BLaER1 (cell line): ENCODE measurements at regions not wholly inside any gene's neighbourhood (a gene's known extent, or its start where the extent isn't known, plus 50 kb on each side); places are given as distances from the start of the nearest gene placed in this dataset.
A peak's percentile ranks its signal among the peaks of the same experiment; 100 is the strongest.
"Not testable (repeated sequence)": the region's sequence is repeated elsewhere in the genome, so short reads cannot be mapped to it uniquely, and the experiment has no call there.

Experiments
- H3K27ac ChIP-seq: shearing (Covaris generic); formaldehyde crosslinking; 2 replicates; pipeline ENCODE4 v1.8.1; 2022
- H3K27me3 ChIP-seq: shearing (Covaris generic); formaldehyde crosslinking; 2 replicates; pipeline ENCODE4 v1.8.1; 2022
- H3K36me3 ChIP-seq: shearing (Covaris generic); formaldehyde crosslinking; 2 replicates; pipeline ENCODE4 v1.8.1; 2022
- H3K4me1 ChIP-seq: shearing (Covaris generic); formaldehyde crosslinking; 2 replicates; pipeline ENCODE4 v1.8.1; 2022
- H3K4me2 ChIP-seq: shearing (Covaris generic); formaldehyde crosslinking; 2 replicates; pipeline ENCODE4 v1.8.1; 2022
- H3K4me3 ChIP-seq: shearing (Covaris generic); formaldehyde crosslinking; 2 replicates; pipeline ENCODE4 v1.8.1; 2022
- H3K9ac ChIP-seq: shearing (Covaris generic); formaldehyde crosslinking; 2 replicates; pipeline ENCODE4 v1.8.1; 2022
- H3K9me3 ChIP-seq: shearing (Covaris generic); formaldehyde crosslinking; 2 replicates; pipeline ENCODE4 v1.8.1; 2022
- H4K20me1 ChIP-seq: shearing (Covaris generic); formaldehyde crosslinking; 2 replicates; pipeline ENCODE4 v1.8.1; 2022
- Cebpa-rat ChIP-seq: shearing (Covaris generic); IDR thresholded peaks from 2 replicates; pipeline ENCODE4 v1.8.1; 2022

DNA sequence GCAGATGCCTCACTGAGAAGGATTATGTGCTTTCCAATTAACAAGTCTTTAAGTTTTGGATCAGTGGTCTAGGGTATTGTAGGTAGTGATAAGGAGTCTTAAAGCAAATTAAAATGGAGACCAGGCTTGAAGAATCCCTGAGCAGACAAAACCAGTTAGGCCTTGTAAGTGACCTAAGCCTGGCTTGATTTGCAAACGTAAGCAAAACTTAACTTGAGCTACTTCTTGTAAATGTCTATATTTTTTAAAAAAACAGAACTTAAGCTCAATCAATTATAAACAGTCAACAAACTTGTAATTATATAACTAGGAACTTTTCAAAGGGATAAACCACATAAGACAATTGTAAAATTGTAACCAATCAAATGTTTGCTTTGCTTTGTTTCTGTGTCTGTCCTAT lies 72.7 kb upstream of the NALF2 start:
- TF ChIP-seq Cebpa-rat = no peak
- Histone ChIP-seq H3K36me3 (no peaks in the 10 kb centered on the region), H3K4me2 (no peak overlapping the region)

DNA sequence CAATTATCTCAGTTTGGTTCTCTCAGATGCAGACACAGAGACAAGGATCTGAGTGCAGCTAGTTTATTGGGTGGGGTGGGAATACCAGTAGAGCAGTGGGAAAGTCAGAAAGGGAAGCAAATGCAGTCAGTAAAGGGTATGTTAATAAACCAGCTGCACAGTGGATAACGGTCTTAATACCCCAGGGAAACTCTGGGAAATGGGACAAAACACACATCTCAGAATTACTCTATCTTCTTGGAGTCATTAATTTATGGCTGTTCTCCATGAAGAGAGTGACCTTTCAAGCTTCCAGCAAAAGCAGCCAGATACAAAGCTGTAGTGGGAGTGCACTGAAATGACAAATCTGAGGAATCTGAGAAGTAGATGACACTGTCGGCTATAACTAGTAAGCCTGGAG lies 73.3 kb upstream of the NALF2 start:
- Histone ChIP-seq H3K9me3 (no peaks in the 10 kb centered on the region), H3K9ac (no peak overlapping the region), H3K4me3 (no peak overlapping the region), H3K4me2 (peak overlapping the region; percentile 6; the same call in 1 of the 2 replicates), H3K36me3 (no peaks in the 10 kb centered on the region), H3K4me1 (no peaks in the 10 kb centered on the region; the same call in 1 of the 2 replicates), H3K27ac (no peak overlapping the region), H4K20me1 (no peaks in the 10 kb centered on the region), H3K27me3 (peaks cover 66% of the 10 kb centered on the region)
- TF ChIP-seq Cebpa-rat = no peak

More for the DNA sequence above, 72.7 kb upstream of the NALF2 start:
- Histone ChIP-seq H3K4me3 (no peak overlapping the region), H3K27ac (no peak overlapping the region), H3K27me3 (peaks cover 60% of the 10 kb centered on the region), H3K9me3 (no peaks in the 10 kb centered on the region), H3K9ac (no peak overlapping the region), H3K4me1 (no peaks in the 10 kb centered on the region; the same call in 1 of the 2 replicates), H4K20me1 (no peaks in the 10 kb centered on the region)

DNA sequence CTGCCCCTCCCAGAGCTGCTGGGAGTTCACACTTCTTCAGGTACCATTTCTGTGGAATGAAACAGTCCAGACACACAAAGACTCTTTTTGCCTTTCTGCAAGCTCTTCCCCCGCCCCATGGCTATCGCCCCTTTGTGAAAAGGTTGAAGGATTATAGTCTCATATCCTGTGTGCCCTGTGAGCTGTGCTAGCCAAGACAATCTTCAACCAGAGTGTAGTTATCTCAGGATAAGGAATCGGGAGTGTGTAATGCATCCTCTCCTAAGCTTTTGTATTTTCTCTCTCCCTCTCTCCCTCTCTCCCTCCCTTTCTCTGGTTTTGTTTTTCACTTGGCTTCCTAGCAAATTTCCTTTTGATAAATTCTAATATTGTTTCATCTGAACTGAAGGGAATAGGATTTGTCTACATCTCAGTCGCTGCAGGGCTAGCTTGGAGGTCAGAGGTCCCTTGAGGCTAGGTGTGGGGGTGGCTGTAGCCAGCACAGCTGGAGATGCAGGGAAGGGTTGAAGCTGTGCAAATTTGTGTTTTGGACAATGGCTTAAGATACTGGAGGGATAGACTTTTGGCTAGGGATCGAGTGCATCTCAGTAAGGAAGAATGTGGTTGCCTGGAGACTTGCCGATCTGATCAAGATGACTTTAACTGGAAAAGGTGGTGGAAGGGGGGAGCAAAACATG lies 74.6 kb upstream of the NALF2 start:
- no peak overlapping the region for H3K9ac ChIP-seq
- no peak for TF ChIP-seq Cebpa-rat
- H3K9me3 ChIP-seq = no peaks in the 10 kb centered on the region
- no peak overlapping the region for H3K27ac ChIP-seq
- no peaks in the 10 kb centered on the region for H4K20me1 ChIP-seq
- H3K4me1 ChIP-seq = no peaks in the 10 kb centered on the region; the same call in 1 of the 2 replicates
- H3K27me3 ChIP-seq = peaks cover 79% of the 10 kb centered on the region
- no peaks in the 10 kb centered on the region for H3K36me3 ChIP-seq
- no peak overlapping the region for H3K4me3 ChIP-seq
- H3K4me2 ChIP-seq = no peak overlapping the region

DNA sequence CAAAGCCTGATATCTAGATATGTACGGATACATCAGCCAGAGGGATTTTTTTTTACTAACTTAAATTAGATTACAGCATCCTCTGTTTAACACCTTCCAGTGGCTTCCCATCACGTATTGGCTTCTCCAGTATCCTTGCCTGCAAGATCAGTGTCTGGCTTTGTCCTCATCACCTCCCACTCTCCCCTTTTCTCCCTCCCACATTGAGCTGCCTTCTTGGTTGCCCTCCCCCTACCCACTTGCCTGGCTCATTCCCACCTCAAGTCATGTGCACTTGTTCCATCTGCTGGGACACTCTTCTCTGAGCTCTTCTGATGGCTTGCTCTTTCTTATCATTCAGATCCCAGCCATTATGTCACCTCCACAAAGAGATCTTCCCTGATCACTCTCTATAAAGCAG lies 75.9 kb upstream of the NALF2 start:
- H3K9ac ChIP-seq = no peak overlapping the region
- no peak overlapping the region for H3K4me2 ChIP-seq
- no peaks in the 10 kb centered on the region for H4K20me1 ChIP-seq
- H3K27ac ChIP-seq = no peak overlapping the region
- 0 out of 2 replicates have a peak, but pooled peaks cover 4% of the 10 kb centered on the region for H3K9me3 ChIP-seq
- no peaks in the 10 kb centered on the region; the same call in 1 of the 2 replicates for H3K4me1 ChIP-seq
- peaks cover 79% of the 10 kb centered on the region for H3K27me3 ChIP-seq
- H3K4me3 ChIP-seq = no peak overlapping the region
- TF ChIP-seq Cebpa-rat = no peak
- H3K36me3 ChIP-seq = no peaks in the 10 kb centered on the region

- TF ChIP-seq Cebpa-rat = no peak
- Histone ChIP-seq H3K27me3 (peaks cover 58% of the 10 kb centered on the region), H3K36me3 (no peaks in the 10 kb centered on the region), H3K9ac (no peak overlapping the region), H3K4me1 (no peaks in the 10 kb centered on the region), H3K4me2 (no peak overlapping the region), H4K20me1 (no peaks in the 10 kb centered on the region), H3K4me3 (no peak overlapping the region), H3K27ac (no peak overlapping the region), H3K9me3 (peaks cover 25% of the 10 kb centered on the region)
These were observed 79.2 kb upstream of the NALF2 start for GRCh38 chrX:69424910-69425309.

- no peak overlapping the region for H3K4me2 ChIP-seq
- no peaks in the 10 kb centered on the region for H3K36me3 ChIP-seq
- no peak overlapping the region for H3K9ac ChIP-seq
- H4K20me1 ChIP-seq = no peaks in the 10 kb centered on the region
- no peak overlapping the region for H3K4me3 ChIP-seq
- H3K9me3 ChIP-seq = peaks cover 25% of the 10 kb centered on the region
- H3K27me3 ChIP-seq = peaks cover 51% of the 10 kb centered on the region
- H3K4me1 ChIP-seq = no peaks in the 10 kb centered on the region
- TF ChIP-seq Cebpa-rat = no peak
- H3K27ac ChIP-seq = no peak overlapping the region
These were observed 80.0 kb upstream of the NALF2 start for GRCh38 chrX:69424161-69424560.

DNA sequence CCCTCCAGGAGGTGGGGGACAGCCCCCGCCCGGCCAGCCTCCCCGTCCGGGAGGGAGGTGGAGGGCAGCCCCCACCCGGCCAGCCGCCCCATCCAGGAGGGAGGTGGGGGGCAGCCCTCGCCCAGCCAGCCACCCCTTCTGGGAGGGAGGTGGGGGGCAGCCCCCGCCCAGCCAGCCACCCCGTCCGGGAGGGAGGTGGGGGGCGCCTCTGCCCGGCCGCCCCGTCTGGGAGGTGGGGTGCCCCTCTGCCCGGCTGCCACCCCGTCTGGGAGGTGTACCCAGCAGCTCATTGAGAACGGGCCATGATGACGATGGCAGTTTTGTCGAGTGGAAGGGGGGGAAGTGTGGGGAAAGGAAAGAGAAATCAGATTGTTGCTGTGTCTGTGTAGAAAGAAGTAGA lies 81.9 kb upstream of the NALF2 start:
- Histone ChIP-seq H3K9me3 (peaks cover 36% of the 10 kb centered on the region), H3K27me3 (peaks cover 36% of the 10 kb centered on the region)
- not testable (repeated sequence) for H3K9ac ChIP-seq, H3K27ac ChIP-seq, H3K4me2 ChIP-seq, H3K4me1 ChIP-seq, H4K20me1 ChIP-seq, H3K4me3 ChIP-seq, H3K36me3 ChIP-seq

DNA sequence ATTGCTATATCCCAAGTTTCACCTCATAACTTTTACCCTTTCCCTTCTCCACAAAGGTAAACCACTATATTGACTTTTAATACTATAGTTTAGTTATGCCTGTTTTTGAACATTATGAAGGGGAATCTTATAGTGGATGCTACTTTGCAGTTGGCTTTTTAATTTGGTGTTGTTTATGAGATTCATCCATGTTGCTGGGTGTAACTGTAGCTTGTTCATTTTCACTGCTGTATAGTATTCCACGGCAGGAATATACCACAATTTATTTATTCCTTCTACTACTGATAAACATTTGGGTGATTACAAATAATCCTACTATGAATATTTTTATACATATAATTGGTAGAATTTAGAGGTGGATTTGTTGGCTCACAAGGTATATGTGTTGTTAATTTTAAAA lies 88.4 kb upstream of the NALF2 start:
- Histone ChIP-seq H3K27ac (no peak overlapping the region), H3K9ac (no peak overlapping the region), H3K27me3 (peaks cover 29% of the 10 kb centered on the region), H3K9me3 (peaks cover 21% of the 10 kb centered on the region), H3K36me3 (no peaks in the 10 kb centered on the region), H3K4me3 (no peak overlapping the region), H3K4me1 (no peaks in the 10 kb centered on the region), H3K4me2 (no peak overlapping the region), H4K20me1 (no peaks in the 10 kb centered on the region)
- no peak for TF ChIP-seq Cebpa-rat

- Histone ChIP-seq H3K4me3 (no peak overlapping the region), H3K9ac (no peak overlapping the region), H3K9me3 (peaks cover 12% of the 10 kb centered on the region), H3K4me1 (0 out of 2 replicates have a peak, but pooled peaks cover 4% of the 10 kb centered on the region), H3K36me3 (no peaks in the 10 kb centered on the region), H3K4me2 (no peak overlapping the region), H3K27me3 (peaks cover 40% of the 10 kb centered on the region), H4K20me1 (no peaks in the 10 kb centered on the region), H3K27ac (no peak overlapping the region)
- no peak for TF ChIP-seq Cebpa-rat
These were observed 91.5 kb upstream of the NALF2 start for GRCh38 chrX:69412661-69413060.

- no peaks in the 10 kb centered on the region for H3K4me1 ChIP-seq
- H3K4me2 ChIP-seq = no peak overlapping the region
- H3K36me3 ChIP-seq = no peaks in the 10 kb centered on the region
- H3K27me3 ChIP-seq = peaks cover 84% of the 10 kb centered on the region
- H3K9me3 ChIP-seq = no peaks in the 10 kb centered on the region
- no peak overlapping the region for H3K4me3 ChIP-seq
- TF ChIP-seq Cebpa-rat = no peak
- no peak overlapping the region for H3K27ac ChIP-seq
- no peak overlapping the region for H3K9ac ChIP-seq
- no peaks in the 10 kb centered on the region; the same call in 1 of the 2 replicates for H4K20me1 ChIP-seq
These were observed 105.2 kb upstream of the NALF2 start for GRCh38 chrX:69398881-69399280.

DNA sequence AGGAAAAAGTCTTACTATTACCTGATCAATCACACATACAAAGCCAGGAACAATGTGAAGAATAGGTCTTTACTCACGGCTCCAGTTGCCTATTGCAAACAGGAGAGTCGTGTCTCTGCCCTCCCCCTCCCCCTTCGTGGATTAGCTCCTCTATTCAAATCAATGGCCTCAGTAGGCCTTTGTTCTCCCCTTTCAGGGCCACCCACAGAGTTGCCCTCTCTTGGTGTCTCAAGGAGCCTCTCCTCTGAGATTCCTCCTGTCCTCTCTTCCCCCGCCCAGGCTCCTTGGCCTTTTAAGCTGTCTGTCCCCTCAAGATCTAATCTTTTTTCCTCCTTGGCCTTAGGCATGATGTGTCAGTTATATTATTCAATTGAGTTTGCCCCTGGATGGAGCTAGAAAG lies 107.2 kb upstream of the NALF2 start:
- Histone ChIP-seq H4K20me1 (no peaks in the 10 kb centered on the region), H3K4me1 (no peaks in the 10 kb centered on the region), H3K9me3 (no peaks in the 10 kb centered on the region), H3K9ac (no peak overlapping the region), H3K27me3 (peaks cover 87% of the 10 kb centered on the region), H3K4me2 (no peak overlapping the region), H3K4me3 (no peak overlapping the region), H3K36me3 (no peaks in the 10 kb centered on the region), H3K27ac (no peak overlapping the region)
- TF ChIP-seq Cebpa-rat = no peak
